CD14-positive monocyte (primary cell): ENCODE measurements at regions not wholly inside any gene's neighbourhood (a gene's known extent, or its start where the extent isn't known, plus 50 kb on each side); places are given as distances from the start of the nearest gene placed in this dataset.

Experiments
- DNase-seq, 3 donors: peaks; one replicate each; pipeline ENCODE4 v3.0.0-alpha.2; 2011 to 2022
- H2AFZ ChIP-seq: 2 replicates; pipeline ENCODE4 v1.6.0; 2012; ENCODE audit warnings: mild to moderate bottlenecking, low read depth, low read length, inconsistent platforms; ENCODE audit not compliant: insufficient read depth, poor library complexity, severe bottlenecking
- H3K27ac ChIP-seq, 2 donors: 1 replicate in 1 of 2; 2 replicates in 1 of 2; pipeline ENCODE4 v1.5.1; 2012 to 2013; ENCODE audit warnings: low read length in 2 of 2, control low read depth in 1 of 2, inconsistent platforms in 1 of 2, low read depth in 1 of 2, mild to moderate bottlenecking in 1 of 2
- H3K27me3 ChIP-seq, 2 donors: one replicate each; pipeline versions ENCODE4 v1.6.0 to v1.6.1; 2011 to 2013; ENCODE audit warnings: low read length in 2 of 2; ENCODE audit not compliant: control insufficient read depth in 2 of 2, insufficient read depth in 2 of 2
- H3K36me3 ChIP-seq, 2 donors: replicated peaks in 1 of 2; 1 replicate in 1 of 2; 2 replicates in 1 of 2; pipeline versions ENCODE4 v1.5.1 to v1.6.1; 2012 to 2013; ENCODE audit warnings: low read length in 2 of 2, control low read depth in 1 of 2, inconsistent platforms in 1 of 2, mild to moderate bottlenecking in 1 of 2; ENCODE audit not compliant: insufficient read depth in 2 of 2, control insufficient read depth in 1 of 2
- H3K4me1 ChIP-seq, 2 donors: 1 replicate in 1 of 2; 2 replicates in 1 of 2; pipeline versions ENCODE4 v1.5.1 to v1.6.1; 2012 to 2013; ENCODE audit warnings: low read length in 2 of 2, control low read depth in 1 of 2, inconsistent platforms in 1 of 2, mild to moderate bottlenecking in 1 of 2, moderate library complexity in 1 of 2; ENCODE audit not compliant: insufficient read depth in 2 of 2, control insufficient read depth in 1 of 2
- H3K4me2 ChIP-seq: replicated peaks from 2 replicates; pipeline ENCODE3; 2012; ENCODE audit warnings: low read length, moderate library complexity, mild to moderate bottlenecking; ENCODE audit not compliant: poor library complexity, severe bottlenecking; ENCODE audit errors: extremely low read depth
- H3K4me3 ChIP-seq, 3 experiments: fragments of 200-600 bp in 1 of 3; sonication (generic) in 1 of 3; replicated peaks in 1 of 3; 1 replicate in 2 of 3; 2 replicates in 1 of 3; pipeline ENCODE4 v1.5.1; 2011 to 2013; ENCODE audit warnings: low read length in 3 of 3, mild to moderate bottlenecking in 3 of 3, control low read depth in 2 of 3, low read depth in 2 of 3, inconsistent platforms in 1 of 3, moderate library complexity in 1 of 3
- H3K79me2 ChIP-seq: 2 replicates; pipeline ENCODE4 v1.6.0; 2012; ENCODE audit warnings: mild to moderate bottlenecking, control low read depth, inconsistent platforms, low read length, moderate library complexity; ENCODE audit not compliant: insufficient read depth
- H3K9ac ChIP-seq: 2 replicates; pipeline ENCODE4 v1.6.0; 2017; ENCODE audit warnings: low read length, mild to moderate bottlenecking; ENCODE audit not compliant: insufficient read depth, poor library complexity, severe bottlenecking
- H3K9me3 ChIP-seq, 2 donors: replicated peaks in 1 of 2; 1 replicate in 1 of 2; 2 replicates in 1 of 2; pipeline versions ENCODE4 v1.5.1 to v1.6.1; 2012 to 2013; ENCODE audit warnings: low read length in 2 of 2, control low read depth in 1 of 2; ENCODE audit not compliant: control insufficient read depth in 1 of 2, insufficient read depth in 1 of 2
- H4K20me1 ChIP-seq: 2 replicates; pipeline ENCODE4 v1.6.0; 2012; ENCODE audit warnings: mild to moderate bottlenecking, low read length, control low read depth, moderate library complexity; ENCODE audit not compliant: insufficient read depth
- H3K27ac Mint-ChIP-seq, 7 donors: one replicate each; pipeline ENCODE4 v1.8.0; 2020; ENCODE audit warnings: mild to moderate bottlenecking in 7 of 7, mixed read lengths in 7 of 7, moderate library complexity in 6 of 7, inconsistent platforms in 2 of 7
- H3K27me3 Mint-ChIP-seq, 3 donors: one replicate each; pipeline ENCODE4 v1.8.0; 2021 to 2022; ENCODE audit warnings: low read depth in 3 of 3, mild to moderate bottlenecking in 3 of 3, mixed read lengths in 3 of 3, moderate library complexity in 3 of 3, inconsistent platforms in 1 of 3
- H3K36me3 Mint-ChIP-seq, 2 donors: one replicate each; pipeline ENCODE4 v1.8.0; 2020; ENCODE audit warnings: mixed read lengths in 2 of 2, inconsistent platforms in 1 of 2, mild to moderate bottlenecking in 1 of 2
- H3K4me1 Mint-ChIP-seq: one replicate; pipeline ENCODE4 v1.8.0; 2020; ENCODE audit warnings: mild to moderate bottlenecking, mixed read lengths
- H3K4me3 Mint-ChIP-seq, 2 donors: one replicate each; pipeline ENCODE4 v1.8.0; 2020; ENCODE audit warnings: mild to moderate bottlenecking in 2 of 2, mixed read lengths in 2 of 2, moderate library complexity in 1 of 2
- H3K9me3 Mint-ChIP-seq, 7 donors: one replicate each; pipeline ENCODE4 v1.8.0; 2020 to 2022; ENCODE audit warnings: mixed read lengths in 7 of 7, mild to moderate bottlenecking in 6 of 7, moderate library complexity in 6 of 7, inconsistent platforms in 2 of 7
- CTCF ChIP-seq: fragments of 200-600 bp; IDR thresholded peaks from one replicate; pipeline ENCODE4 v1.8.0; 2022; ENCODE audit warnings: antibody characterized with exemption, mild to moderate bottlenecking
- WGBS: methylation state at CpG from one replicate; pipeline ENCODE4 v1.1.5; 2013; ENCODE audit warnings: missing lambda C conversion rate; ENCODE audit not compliant: insufficient coverage; 5-methylcytosine and 5-hydroxymethylcytosine counted together
- intact Hi-C, 2 donors: fragments of 100-400 bp; cut with micrococcal nuclease; formaldehyde crosslinking; loops; one replicate each; pipeline versions ENCODE4 v1.15.0 to v1.15.1; 2023

DNA sequence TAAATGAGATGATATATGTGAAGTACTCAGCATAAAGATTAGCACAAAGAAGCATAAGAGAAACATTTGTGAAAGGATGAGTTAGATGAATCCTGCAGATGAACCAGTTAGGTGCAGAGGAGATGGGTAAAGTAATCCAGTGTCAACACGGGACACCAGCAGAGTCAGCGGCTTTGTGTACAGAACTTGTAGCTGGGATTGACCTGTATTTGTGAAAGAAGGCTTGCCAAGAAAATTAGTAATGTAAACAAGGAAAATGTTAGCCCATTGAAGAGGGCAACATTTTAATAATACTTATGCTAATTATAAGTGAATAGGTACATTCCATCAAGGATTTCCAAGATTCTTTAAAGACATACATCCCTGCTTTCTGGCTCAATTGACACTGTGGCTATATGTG lies 255.7 kb downstream of the PTEN start:
- Mint-ChIP-seq H3K27me3 (peaks cover 0 to 3% (median 2%) of the 10 kb centered on the region in 3 donors), H3K27ac (peak overlapping the region in 1 of 7 donors; percentile 27), H3K4me1 (peaks cover 14% of the 10 kb centered on the region), H3K9me3 (no peaks in the 10 kb centered on the region), H3K36me3 (no peaks in the 10 kb centered on the region), H3K4me3 (no peak overlapping the region)
- no peak for TF ChIP-seq CTCF
- no peaks in the 10 kb centered on the region for H3K79me2 ChIP-seq
- H3K36me3 ChIP-seq, result no peaks in the 10 kb centered on the region
- H3K4me2 ChIP-seq, result no peak overlapping the region
- peak overlapping the region in 1 of 2 donors; percentile 66 for H3K27ac ChIP-seq
- 86% methylated on average over 1 of the region's 2 CpGs for WGBS
- no peaks in the 10 kb centered on the region for H4K20me1 ChIP-seq
- H3K4me1 ChIP-seq, result peaks cover 67 to 71% of the 10 kb centered on the region in 2 donors
- DNase-seq, result no peak
- intact Hi-C loops, result loop anchor here (5.0 to 10.0 kb wide), 4 partner anchors 94 to 296 kb away; partner anchors contain the start of genes KLLN (in 1 of the 2) and PTEN (in 1 of the 2)
- no peaks in the 10 kb centered on the region for H3K9me3 ChIP-seq
- no peak overlapping the region for H2AFZ ChIP-seq
- H3K9ac ChIP-seq, result no peak overlapping the region
- no peak overlapping the region for H3K4me3 ChIP-seq
- no peaks in the 10 kb centered on the region for H3K27me3 ChIP-seq

- no peak for TF ChIP-seq CTCF
- peaks cover 58 to 62% of the 10 kb centered on the region in 2 donors for H3K4me1 ChIP-seq
- H3K4me2 ChIP-seq, result peak overlapping the region; percentile 47
- H3K9me3 Mint-ChIP-seq, result no peaks in the 10 kb centered on the region
- peak overlapping the region; percentile 29 to 80 (median 65) for H3K27ac Mint-ChIP-seq
- peak overlapping the region in 1 of 3 experiments; percentile 19 for H3K4me3 ChIP-seq
- no peaks in the 10 kb centered on the region for H3K79me2 ChIP-seq
- H3K27me3 ChIP-seq, result no peaks in the 10 kb centered on the region
- intact Hi-C loops, result no loop called here
- no peaks in the 10 kb centered on the region for H3K36me3 ChIP-seq
- H3K36me3 Mint-ChIP-seq, result no peaks in the 10 kb centered on the region
- H3K4me3 Mint-ChIP-seq, result peak overlapping the region; percentile 10 to 56
- no peak overlapping the region for H3K9ac ChIP-seq
- 2% methylated on average over 6 of the region's 8 CpGs for WGBS
- peak overlapping the region; percentile 37 to 56 for H3K27ac ChIP-seq
- peak in 1 of 3 donors; percentile 46 for DNase-seq
- peaks cover 0 to 2% (median 0%) of the 10 kb centered on the region in 3 donors for H3K27me3 Mint-ChIP-seq
- no peak overlapping the region for H2AFZ ChIP-seq
- H3K9me3 ChIP-seq, result no peaks in the 10 kb centered on the region
- H3K4me1 Mint-ChIP-seq, result peaks cover 14% of the 10 kb centered on the region
- no peaks in the 10 kb centered on the region for H4K20me1 ChIP-seq
Observed at GRCh38 chr10:88120075-88120474, 256.6 kb downstream of the PTEN start.
